Bronchial epithelial cell (primary cell): ENCODE measurements at regions not wholly inside any gene's neighbourhood (a gene's known extent, or its start where the extent isn't known, plus 50 kb on each side); places are given as distances from the start of the nearest gene placed in this dataset.

ENCODE experiments used
- DNase-seq: peaks from one replicate; pipeline ENCODE4 v3.0.0-alpha.2; 2010; ENCODE audit warnings: low read depth
- FAIRE-seq: peaks from 2 replicates; lab custom pipeline; 2011; peaks lifted over from hg19 to GRCh38; lab: Jason Lieb, UNC
- H3K27me3 ChIP-seq: 2 replicates; pipeline ENCODE4 v1.5.1; 2011; ENCODE audit warnings: low read length; ENCODE audit not compliant: control insufficient read depth, insufficient read depth
- H3K36me3 ChIP-seq: 2 replicates; pipeline ENCODE4 v1.5.1; 2011; ENCODE audit warnings: low read length; ENCODE audit not compliant: control insufficient read depth, insufficient read depth
- H3K4me3 ChIP-seq: 2 replicates; pipeline ENCODE4 v1.5.1; 2011; ENCODE audit warnings: mild to moderate bottlenecking, low read depth, low read length, control low read depth
- CTCF ChIP-seq: IDR thresholded peaks from 2 replicates; pipeline ENCODE4 v1.5.1; 2011; ENCODE audit warnings: mild to moderate bottlenecking, moderate library complexity, low read length, control low read depth, inconsistent platforms; ENCODE audit not compliant: insufficient read depth, severe bottlenecking

- no peak for TF ChIP-seq CTCF
- H3K27me3 ChIP-seq = no peaks in the 10 kb centered on the region
- H3K36me3 ChIP-seq = no peaks in the 10 kb centered on the region
- DNase-seq (no peak), FAIRE-seq (no peak)
- H3K4me3 ChIP-seq = no peak overlapping the region
These were observed 524.1 kb downstream of the GRIN2A start for GRCh38 chr16:9658164-9658563.

GRCh38 chr16:9658586-9658985 is 523.6 kb downstream of the GRIN2A start:
- Histone ChIP-seq H3K36me3 (no peaks in the 10 kb centered on the region), H3K27me3 (no peaks in the 10 kb centered on the region), H3K4me3 (no peak overlapping the region)
- FAIRE-seq (no peak), DNase-seq (no peak)
- TF ChIP-seq CTCF = no peak

- H3K27me3 ChIP-seq = no peaks in the 10 kb centered on the region
- DNase-seq (no peak), FAIRE-seq (no peak)
- no peak for TF ChIP-seq CTCF
- H3K36me3 ChIP-seq = no peaks in the 10 kb centered on the region
- H3K4me3 ChIP-seq = no peak overlapping the region
These were observed 521.3 kb downstream of the GRIN2A start for GRCh38 chr16:9660898-9661297.

- DNase-seq (no peak), FAIRE-seq (no peak)
- Histone ChIP-seq H3K27me3 (no peaks in the 10 kb centered on the region), H3K4me3 (no peak overlapping the region), H3K36me3 (no peaks in the 10 kb centered on the region)
- no peak for TF ChIP-seq CTCF
These were observed 520.8 kb downstream of the GRIN2A start for GRCh38 chr16:9661336-9662017.

GRCh38 chr16:9663588-9663987 is 518.6 kb downstream of the GRIN2A start:
- FAIRE-seq (no peak), DNase-seq (no peak)
- H3K4me3 ChIP-seq = no peak overlapping the region
- no peaks in the 10 kb centered on the region for H3K27me3 ChIP-seq
- no peak for TF ChIP-seq CTCF
- no peaks in the 10 kb centered on the region for H3K36me3 ChIP-seq

- Histone ChIP-seq H3K4me3 (no peak overlapping the region), H3K36me3 (no peaks in the 10 kb centered on the region), H3K27me3 (no peaks in the 10 kb centered on the region)
- no peak for TF ChIP-seq CTCF
- DNase-seq = peak; percentile 25
- FAIRE-seq = no peak
These were observed 516.4 kb downstream of the GRIN2A start for GRCh38 chr16:9665851-9666271.
